Prostate gland (tissue), 2 donors: ENCODE measurements at regions not wholly inside any gene's neighbourhood (a gene's known extent, or its start where the extent isn't known, plus 50 kb on each side); places are given as distances from the start of the nearest gene placed in this dataset.

Experiments
- POLR2A ChIP-seq: fragments of 450-650 bp; IDR thresholded peaks from one replicate; pipeline ENCODE4 v1.6.1; 2016; ENCODE audit warnings: antibody characterized with exemption, mild to moderate bottlenecking
- TF ChIP-seq, protein P1 (sequence below), 4 experiments: fragments of 200-600 bp in 2 of 4; fragments of 450-650 bp in 2 of 4; sonication (generic) in 2 of 4; IDR thresholded peaks; 1 replicate in 3 of 4; 2 replicates in 1 of 4; pipeline ENCODE4 v1.5.1; 2016 to 2019; ENCODE audit warnings: antibody characterized with exemption in 4 of 4, mild to moderate bottlenecking in 2 of 4, moderate library complexity in 2 of 4

GRCh38 chr12:30850684-30851083 lies 75.9 kb upstream of the TSPAN11 start:
- no peak for TF ChIP-seq POLR2A
- TF ChIP-seq, protein P1, sequence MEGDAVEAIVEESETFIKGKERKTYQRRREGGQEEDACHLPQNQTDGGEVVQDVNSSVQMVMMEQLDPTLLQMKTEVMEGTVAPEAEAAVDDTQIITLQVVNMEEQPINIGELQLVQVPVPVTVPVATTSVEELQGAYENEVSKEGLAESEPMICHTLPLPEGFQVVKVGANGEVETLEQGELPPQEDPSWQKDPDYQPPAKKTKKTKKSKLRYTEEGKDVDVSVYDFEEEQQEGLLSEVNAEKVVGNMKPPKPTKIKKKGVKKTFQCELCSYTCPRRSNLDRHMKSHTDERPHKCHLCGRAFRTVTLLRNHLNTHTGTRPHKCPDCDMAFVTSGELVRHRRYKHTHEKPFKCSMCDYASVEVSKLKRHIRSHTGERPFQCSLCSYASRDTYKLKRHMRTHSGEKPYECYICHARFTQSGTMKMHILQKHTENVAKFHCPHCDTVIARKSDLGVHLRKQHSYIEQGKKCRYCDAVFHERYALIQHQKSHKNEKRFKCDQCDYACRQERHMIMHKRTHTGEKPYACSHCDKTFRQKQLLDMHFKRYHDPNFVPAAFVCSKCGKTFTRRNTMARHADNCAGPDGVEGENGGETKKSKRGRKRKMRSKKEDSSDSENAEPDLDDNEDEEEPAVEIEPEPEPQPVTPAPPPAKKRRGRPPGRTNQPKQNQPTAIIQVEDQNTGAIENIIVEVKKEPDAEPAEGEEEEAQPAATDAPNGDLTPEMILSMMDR (IDR thresholded peaks at IDR 0.05) = no peak
